Muscle of leg (tissue), 3 donors: ENCODE measurements at regions not wholly inside any gene's neighbourhood (a gene's known extent, or its start where the extent isn't known, plus 50 kb on each side); places are given as distances from the start of the nearest gene placed in this dataset.

Experiments used
- DNase-seq: peaks from one replicate; pipeline ENCODE4 v3.0.0; 2013
- H3K27ac ChIP-seq: one replicate; pipeline ENCODE4 v1.5.1; 2013; ENCODE audit warnings: mild to moderate bottlenecking, low read length, control low read depth
- H3K27me3 ChIP-seq: one replicate; pipeline ENCODE4 v1.6.1; 2013; ENCODE audit warnings: low read length; ENCODE audit not compliant: control insufficient read depth, insufficient read depth
- H3K36me3 ChIP-seq: one replicate; pipeline ENCODE4 v1.6.1; 2013; ENCODE audit warnings: low read length; ENCODE audit not compliant: control insufficient read depth, insufficient read depth
- H3K4me1 ChIP-seq: one replicate; pipeline ENCODE4 v1.6.1; 2013; ENCODE audit warnings: low read length; ENCODE audit not compliant: control insufficient read depth, insufficient read depth
- H3K4me3 ChIP-seq: one replicate; pipeline ENCODE4 v1.5.1; 2013; ENCODE audit warnings: low read length, control low read depth
- H3K9me3 ChIP-seq: replicated peaks from 2 replicates; pipeline ENCODE4 v1.6.1; 2013; ENCODE audit warnings: low read depth, low read length; ENCODE audit not compliant: control insufficient read depth
- WGBS: methylation state at CpG from one replicate; pipeline ENCODE4 v1.1.5; 2013; ENCODE audit warnings: missing lambda C conversion rate; ENCODE audit not compliant: insufficient coverage; 5-methylcytosine and 5-hydroxymethylcytosine counted together

DNA sequence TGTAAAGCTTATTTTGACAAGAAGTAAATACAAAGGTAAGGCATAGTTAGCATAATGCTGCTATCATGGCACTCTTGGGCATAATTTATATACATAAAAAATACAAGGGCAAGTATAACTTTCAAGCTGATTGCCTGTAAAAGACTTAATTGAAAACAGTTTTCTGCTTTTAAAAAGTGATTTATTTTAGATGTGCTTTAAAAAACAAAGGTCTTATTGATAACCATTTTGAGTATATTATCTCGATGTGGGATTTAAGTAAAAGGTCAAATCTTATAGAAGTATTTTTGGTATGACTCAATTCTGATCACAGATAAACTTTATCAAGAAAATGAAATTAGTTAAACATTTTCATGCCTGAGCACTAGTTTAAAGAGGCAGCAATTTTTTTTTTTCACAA, 175.8 kb downstream of the KCNRG start:
- Histone ChIP-seq H3K9me3 (no peaks in the 10 kb centered on the region), H3K4me1 (no peaks in the 10 kb centered on the region), H3K4me3 (no peak overlapping the region), H3K27me3 (no peaks in the 10 kb centered on the region), H3K27ac (no peak overlapping the region), H3K36me3 (no peaks in the 10 kb centered on the region)
- no CpG with 5 or more reads among the region's 1 CpG for WGBS
- no peak for DNase-seq

DNA sequence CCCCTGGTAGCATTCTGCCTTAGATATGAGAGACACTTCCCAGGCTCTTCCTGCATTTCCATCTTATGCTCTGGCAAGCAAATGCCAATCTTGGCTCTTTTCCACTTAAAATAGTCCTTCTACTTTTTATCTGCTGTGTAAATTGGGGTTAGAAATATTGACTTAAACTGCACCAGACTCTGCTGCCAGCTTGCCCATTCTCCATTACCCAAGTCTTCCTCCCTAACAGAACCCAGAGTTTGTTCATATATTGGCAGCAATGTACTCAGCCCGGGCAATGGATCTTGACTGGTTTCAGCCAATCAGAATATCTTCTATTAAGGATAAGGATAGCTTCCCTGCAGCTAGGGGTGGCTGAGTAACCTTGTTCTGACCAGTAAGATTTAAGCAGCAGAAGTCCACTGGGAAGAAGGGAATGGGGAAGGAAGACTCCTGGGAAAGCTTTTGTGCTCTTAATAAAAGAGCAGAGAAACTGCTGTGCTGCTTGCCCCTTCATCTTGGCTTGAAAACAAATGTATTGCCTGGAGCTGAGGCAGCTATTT, 177.1 kb downstream of the KCNRG start:
- WGBS: no CpG with 5 or more reads among the region's 1 CpG
- no peak for DNase-seq

DNA sequence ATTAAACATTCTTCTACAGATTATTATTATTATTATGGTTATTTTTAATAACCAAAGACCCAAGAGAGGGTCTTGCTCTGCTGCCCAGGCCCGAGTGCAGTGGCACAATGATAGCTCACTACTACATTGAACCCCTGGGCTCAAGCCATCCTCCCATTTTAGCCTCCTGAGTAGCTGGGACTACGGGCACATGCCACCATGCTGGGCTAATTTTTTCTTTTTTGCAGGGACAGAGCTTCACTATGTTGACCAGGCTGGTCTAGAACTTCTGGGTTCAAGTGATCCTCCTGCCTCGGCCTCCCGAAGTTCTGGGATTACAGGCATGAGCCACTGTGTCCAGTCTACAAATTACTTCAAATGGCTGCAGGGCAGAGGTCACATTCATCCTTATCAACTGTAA, 179.8 kb downstream of the KCNRG start:
- H3K4me1 ChIP-seq: no peaks in the 10 kb centered on the region
- no peak for DNase-seq
- H3K4me3 ChIP-seq: no peak overlapping the region
- no peaks in the 10 kb centered on the region for H3K9me3 ChIP-seq
- no peaks in the 10 kb centered on the region for H3K36me3 ChIP-seq
- H3K27ac ChIP-seq: no peak overlapping the region
- no peaks in the 10 kb centered on the region for H3K27me3 ChIP-seq
- 76% methylated on average over 2 of the region's 4 CpGs for WGBS

More for the DNA sequence above, 177.1 kb downstream of the KCNRG start:
- H3K4me1 ChIP-seq: no peaks in the 10 kb centered on the region
- H3K27ac ChIP-seq: no peak overlapping the region
- no peak overlapping the region for H3K4me3 ChIP-seq
- H3K9me3 ChIP-seq: no peaks in the 10 kb centered on the region
- no peaks in the 10 kb centered on the region for H3K36me3 ChIP-seq
- no peaks in the 10 kb centered on the region for H3K27me3 ChIP-seq

DNA sequence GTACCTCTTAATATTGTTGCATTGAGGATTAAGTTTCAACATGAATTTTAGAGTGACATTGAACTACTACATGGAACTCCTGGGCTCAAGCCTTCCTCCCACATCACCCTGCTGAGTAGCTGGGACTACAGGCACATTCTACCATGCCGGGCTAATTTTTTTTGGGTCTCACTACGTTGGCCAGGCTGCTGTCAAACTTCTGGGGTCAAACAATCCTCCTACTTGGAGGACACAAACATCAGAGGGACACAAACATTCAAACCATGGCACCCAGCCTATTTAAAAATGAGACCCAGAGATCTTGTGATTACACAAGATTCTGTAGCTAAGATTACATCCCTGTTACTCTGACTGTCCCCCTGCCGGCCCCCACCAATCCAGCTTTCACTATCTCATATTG, 180.9 kb downstream of the KCNRG start:
- Histone ChIP-seq H3K4me1 (no peaks in the 10 kb centered on the region), H3K4me3 (no peak overlapping the region), H3K27me3 (no peaks in the 10 kb centered on the region), H3K36me3 (no peaks in the 10 kb centered on the region), H3K9me3 (no peaks in the 10 kb centered on the region), H3K27ac (no peak overlapping the region)
- WGBS: 100% methylated on average over 2 of the region's 3 CpGs
- no peak for DNase-seq

DNA sequence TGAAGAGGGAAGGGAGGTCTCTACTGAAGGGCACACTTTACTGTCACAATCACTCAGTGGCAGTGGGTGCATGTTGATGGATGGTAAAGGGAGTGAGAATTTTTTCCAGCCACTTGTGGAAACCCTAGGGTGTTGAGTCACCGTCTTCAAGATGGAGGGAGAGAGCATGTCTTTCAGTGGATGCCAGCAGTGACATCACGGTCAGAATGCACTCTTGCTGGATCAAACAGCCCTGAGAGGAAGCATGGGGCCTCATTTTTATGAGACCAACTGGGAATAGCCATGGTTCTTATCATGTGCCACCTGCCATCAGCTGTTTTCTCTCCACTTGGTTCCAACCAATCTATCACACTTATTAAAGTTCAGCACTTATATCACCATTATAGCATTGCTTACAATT, 182.5 kb downstream of the KCNRG start:
- no peak overlapping the region for H3K4me3 ChIP-seq
- H3K27me3 ChIP-seq: no peaks in the 10 kb centered on the region
- WGBS: 39% methylated on average over 2 of the region's 2 CpGs
- H3K27ac ChIP-seq: no peak overlapping the region
- H3K9me3 ChIP-seq: no peaks in the 10 kb centered on the region
- H3K36me3 ChIP-seq: no peaks in the 10 kb centered on the region
- H3K4me1 ChIP-seq: no peaks in the 10 kb centered on the region
- DNase-seq: peak; percentile 15

DNA sequence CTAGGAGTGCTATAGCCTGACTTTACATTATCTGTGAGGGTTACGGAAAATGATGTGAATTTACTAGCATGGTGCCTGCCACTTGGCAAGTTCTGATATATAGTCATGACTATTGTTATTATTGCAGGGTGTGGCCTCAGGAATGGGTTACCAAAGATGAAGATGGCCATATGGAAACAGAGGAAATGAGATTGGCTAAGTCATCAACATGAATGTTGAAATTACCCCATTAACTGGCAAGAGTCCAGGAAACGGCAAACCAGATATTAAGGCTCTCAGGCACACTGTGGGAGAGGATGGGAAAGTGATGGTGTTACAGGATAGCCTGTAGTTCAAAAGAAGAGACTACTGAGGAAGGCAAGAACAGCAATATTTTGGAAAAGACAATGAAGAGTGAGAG, 183.3 kb downstream of the KCNRG start:
- Histone ChIP-seq H3K27ac (no peak overlapping the region), H3K4me3 (no peak overlapping the region), H3K27me3 (no peaks in the 10 kb centered on the region), H3K4me1 (no peaks in the 10 kb centered on the region), H3K36me3 (no peaks in the 10 kb centered on the region), H3K9me3 (no peaks in the 10 kb centered on the region)
- DNase-seq: no peak
- 100% methylated on average over 1 of the region's 2 CpGs for WGBS

DNA sequence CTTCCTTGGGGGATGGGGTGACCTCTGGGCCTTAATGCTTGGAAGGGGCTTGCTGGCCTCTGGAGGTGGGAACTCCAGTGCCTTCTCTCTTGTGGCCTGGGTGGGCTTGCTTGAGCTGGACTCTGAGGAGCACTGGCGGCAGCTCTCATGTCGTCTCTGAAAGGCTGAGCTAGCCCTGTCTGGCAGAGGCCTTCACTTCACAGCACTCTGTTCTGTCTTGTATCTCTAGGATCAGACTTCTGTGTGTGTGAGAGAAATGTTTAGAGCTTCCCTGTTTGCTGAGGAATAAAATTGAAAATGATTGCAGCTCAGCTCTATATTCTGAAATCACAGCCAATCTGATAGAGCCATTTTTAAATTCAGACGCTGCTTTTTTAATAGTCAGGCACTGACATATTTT, 185.3 kb downstream of the KCNRG start:
- no peaks in the 10 kb centered on the region for H3K4me1 ChIP-seq
- no peaks in the 10 kb centered on the region for H3K27me3 ChIP-seq
- no CpG with 5 or more reads among the region's 3 CpGs for whole genome bisulfite sequencing
- no peaks in the 10 kb centered on the region for H3K9me3 ChIP-seq
- peak overlapping the region; percentile 17 for H3K27ac ChIP-seq
- no peak for DNase-seq
- no peak overlapping the region for H3K4me3 ChIP-seq
- no peaks in the 10 kb centered on the region for H3K36me3 ChIP-seq

DNA sequence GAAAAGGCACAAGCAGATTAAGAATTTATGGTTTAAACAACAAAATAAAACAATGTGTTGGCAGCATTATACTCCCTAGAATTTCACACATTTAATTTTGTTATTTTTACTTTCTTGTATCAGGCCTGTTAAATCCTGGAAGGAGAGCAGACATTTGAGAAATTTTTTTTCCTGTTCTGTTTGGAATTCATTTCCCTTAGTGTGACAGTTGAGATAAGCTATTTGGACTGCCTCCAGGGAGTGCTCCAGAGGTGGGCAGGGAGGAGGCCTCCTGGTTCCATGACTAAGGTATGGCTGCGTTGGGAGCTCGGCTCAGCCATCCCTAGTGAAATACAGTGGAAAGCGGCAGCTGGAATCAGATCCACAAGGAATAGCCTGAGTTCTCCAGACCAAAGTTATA, 185.7 kb downstream of the KCNRG start:
- H3K36me3 ChIP-seq: no peaks in the 10 kb centered on the region
- H3K27ac ChIP-seq: no peak overlapping the region
- H3K27me3 ChIP-seq: no peaks in the 10 kb centered on the region
- no peaks in the 10 kb centered on the region for H3K9me3 ChIP-seq
- no peak overlapping the region for H3K4me3 ChIP-seq
- no peaks in the 10 kb centered on the region for H3K4me1 ChIP-seq
- no peak for DNase-seq
- WGBS: 50% methylated on average over 3 of the region's 3 CpGs

DNA sequence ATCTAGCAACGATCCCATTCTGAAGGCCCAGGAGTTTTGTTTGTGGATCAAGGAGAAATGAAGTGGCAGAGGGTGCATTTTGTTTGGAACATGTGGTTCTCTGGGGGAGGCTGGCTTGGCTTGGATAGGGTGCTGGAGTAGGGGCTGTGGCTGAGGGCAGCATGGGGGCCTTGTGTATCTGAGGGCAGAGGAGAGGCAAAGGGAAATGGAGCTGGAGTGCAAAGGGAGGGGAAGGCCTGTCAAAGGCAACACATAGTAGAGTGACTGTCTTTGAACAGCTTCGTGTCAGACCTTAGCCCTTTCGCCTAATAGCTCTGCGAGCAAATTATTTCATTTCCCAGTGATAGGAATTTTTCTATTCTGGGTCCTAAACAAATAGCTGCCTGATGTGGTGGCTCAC, 187.2 kb downstream of the KCNRG start:
- 74% methylated on average over 4 of the region's 4 CpGs for WGBS

DNA sequence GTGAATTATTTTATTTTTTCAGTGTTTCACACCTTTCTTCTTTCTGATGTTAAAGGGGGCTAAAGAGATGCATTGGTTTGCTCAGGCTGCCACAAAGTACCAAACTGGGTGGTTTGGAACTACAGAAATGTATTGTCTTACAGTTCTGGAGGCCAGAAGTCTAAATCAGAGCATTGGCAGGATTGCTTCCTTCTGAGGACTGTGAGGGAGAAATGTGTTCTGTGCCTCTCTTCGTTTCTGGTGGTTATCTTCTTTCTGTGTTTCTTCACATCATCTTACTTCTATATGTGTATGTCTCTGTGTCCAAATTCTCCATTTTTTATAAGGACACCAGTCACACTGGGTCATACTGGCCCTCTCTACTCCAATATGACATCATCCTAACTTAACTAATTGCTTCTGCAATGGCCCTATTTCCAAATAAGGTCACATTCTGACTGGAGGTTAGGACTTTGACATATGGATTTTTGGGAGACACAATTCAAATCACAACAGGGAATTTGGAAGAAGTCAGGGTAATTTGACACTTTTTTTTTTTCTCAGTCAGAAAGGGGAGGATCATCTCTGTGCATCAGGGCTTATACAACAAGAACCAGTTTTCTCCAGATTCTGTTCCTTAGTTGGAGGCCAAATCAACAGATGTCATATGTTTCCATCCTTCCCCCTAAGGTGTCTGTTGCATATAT, 188.2 kb downstream of the KCNRG start:
- Histone ChIP-seq H3K36me3 (no peaks in the 10 kb centered on the region), H3K9me3 (no peaks in the 10 kb centered on the region), H3K4me1 (no peaks in the 10 kb centered on the region), H3K27me3 (no peaks in the 10 kb centered on the region), H3K27ac (no peak overlapping the region), H3K4me3 (no peak overlapping the region)
- whole genome bisulfite sequencing: no CpG with 5 or more reads among the region's 1 CpG
- DNase-seq: peak; percentile 73

More for the DNA sequence above, 187.2 kb downstream of the KCNRG start:
- H3K4me1 ChIP-seq: no peaks in the 10 kb centered on the region
- no peak for DNase-seq
- H3K36me3 ChIP-seq: no peaks in the 10 kb centered on the region
- no peaks in the 10 kb centered on the region for H3K27me3 ChIP-seq
- H3K27ac ChIP-seq: no peak overlapping the region
- no peaks in the 10 kb centered on the region for H3K9me3 ChIP-seq
- H3K4me3 ChIP-seq: no peak overlapping the region

DNA sequence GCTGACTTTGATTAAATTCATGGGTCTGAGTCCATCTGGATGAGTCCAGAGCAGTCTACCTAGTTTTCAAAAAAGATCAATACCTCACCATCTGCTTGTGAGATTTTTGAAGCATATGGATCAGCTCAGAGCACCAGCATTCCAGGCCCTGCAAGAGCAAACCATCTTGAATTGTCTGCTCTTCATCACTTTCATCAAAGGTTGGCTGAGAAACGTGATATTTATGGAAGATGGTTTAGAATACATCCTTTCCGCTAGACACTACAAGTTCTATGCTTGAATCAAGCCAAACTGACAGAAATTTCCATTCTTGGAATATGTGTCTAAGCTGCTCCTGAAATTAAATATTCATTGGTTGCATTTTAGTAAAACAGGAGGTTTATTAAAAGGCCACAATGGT, 190.3 kb downstream of the KCNRG start:
- Histone ChIP-seq H3K9me3 (no peaks in the 10 kb centered on the region), H3K27me3 (no peaks in the 10 kb centered on the region)
- WGBS: no CpG with 5 or more reads among the region's 2 CpGs

More for the DNA sequence above, 190.3 kb downstream of the KCNRG start:
- peaks cover 7% of the 10 kb centered on the region for H3K4me1 ChIP-seq
- no peaks in the 10 kb centered on the region for H3K36me3 ChIP-seq
- no peak overlapping the region for H3K27ac ChIP-seq
- H3K4me3 ChIP-seq: no peak overlapping the region
- DNase-seq: no peak
